ENCODE measurements at regions not wholly inside any gene's neighbourhood (a gene's known extent, or its start where the extent isn't known, plus 50 kb on each side); places are given as distances from the start of the nearest gene placed in this dataset.

DNA sequence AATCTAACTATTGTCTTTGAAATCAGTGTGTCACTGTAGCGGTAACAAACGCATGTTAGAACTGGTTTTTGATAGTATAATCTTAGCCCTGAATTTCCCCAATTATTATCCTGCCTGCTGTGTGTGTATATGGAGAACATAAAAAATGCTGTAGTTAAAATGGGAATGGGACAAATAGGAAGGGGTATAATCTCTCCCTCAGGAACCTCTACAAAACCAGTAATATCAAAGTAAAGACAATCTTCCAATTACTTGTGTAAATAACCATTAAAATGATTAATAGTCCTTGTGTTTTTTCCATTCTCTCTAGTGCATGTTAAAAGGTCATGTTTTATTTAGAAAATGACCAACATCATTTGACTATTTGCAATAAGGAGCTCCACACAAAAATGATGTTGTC, 200.1 kb upstream of the TMTC1 start:
- no CpG with 5 or more reads among the region's 2 CpGs for WGBS (ENCODE audit: insufficient coverage)
- no peak overlapping the region for H3K27ac Mint-ChIP-seq
- H3K9ac ChIP-seq (ENCODE audit: low read length) = no peak overlapping the region
- H2AFZ ChIP-seq (ENCODE audit: insufficient read depth, low read depth, low read length, poor library complexity, severe bottlenecking) = no peak overlapping the region
- no peaks in the 10 kb centered on the region for H3K79me2 ChIP-seq (ENCODE audit: control insufficient read depth, insufficient read depth, low read length)
- no peaks in the 10 kb centered on the region for H4K20me1 ChIP-seq (ENCODE audit: control insufficient read depth, insufficient read depth, low read length, poor library complexity, severe bottlenecking)
- H3K27me3 ChIP-seq (replicated peaks in 1 of 4; ENCODE audit: control extremely low read depth in 1 of 4, control insufficient read depth in 3 of 4, insufficient read depth in 4 of 4, low read length in 3 of 4) = no peaks in the 10 kb centered on the region
- no peaks in the 10 kb centered on the region for H3K36me3 ChIP-seq (replicated peaks in 1 of 2; ENCODE audit: control extremely low read depth in 1 of 2, control insufficient read depth in 1 of 2, extremely low read depth in 1 of 2, insufficient read depth in 2 of 2, low read length in 1 of 2)
- no peaks in the 10 kb centered on the region for H3K4me1 ChIP-seq (ENCODE audit: control insufficient read depth in 2 of 2, insufficient read depth in 2 of 2, low read length in 2 of 2)
- H3K27me3 Mint-ChIP-seq = no peaks in the 10 kb centered on the region
- DNase-seq (no peak), ATAC-seq (ENCODE audit: low read depth) (no peak)
- H3K4me3 Mint-ChIP-seq = no peak overlapping the region
- H3K4me3 ChIP-seq (ENCODE audit: control extremely low read depth in 1 of 5, extremely low read depth in 1 of 5, insufficient read depth in 1 of 5, low read depth in 2 of 5, low read length in 4 of 5) = no peak overlapping the region
- no peak overlapping the region for H3K4me2 ChIP-seq (replicated peaks; ENCODE audit: low read depth, low read length, poor library complexity, severe bottlenecking)
- POLR2A ChIA-PET = no interaction called here
- H3K27ac ChIP-seq (ENCODE audit: low read length in 2 of 2) = no peak overlapping the region
- H3K9me3 Mint-ChIP-seq (ENCODE audit: insufficient read depth) = no peaks in the 10 kb centered on the region
- intact Hi-C loops (cut with micrococcal nuclease) = no loop called here
- no peaks in the 10 kb centered on the region for H3K9me3 ChIP-seq (ENCODE audit: control extremely low read depth in 1 of 3, control insufficient read depth in 2 of 3, insufficient read depth in 1 of 3, low read length in 2 of 3)
- H3K4me1 Mint-ChIP-seq = no peaks in the 10 kb centered on the region
- TF ChIP-seq, protein P1, sequence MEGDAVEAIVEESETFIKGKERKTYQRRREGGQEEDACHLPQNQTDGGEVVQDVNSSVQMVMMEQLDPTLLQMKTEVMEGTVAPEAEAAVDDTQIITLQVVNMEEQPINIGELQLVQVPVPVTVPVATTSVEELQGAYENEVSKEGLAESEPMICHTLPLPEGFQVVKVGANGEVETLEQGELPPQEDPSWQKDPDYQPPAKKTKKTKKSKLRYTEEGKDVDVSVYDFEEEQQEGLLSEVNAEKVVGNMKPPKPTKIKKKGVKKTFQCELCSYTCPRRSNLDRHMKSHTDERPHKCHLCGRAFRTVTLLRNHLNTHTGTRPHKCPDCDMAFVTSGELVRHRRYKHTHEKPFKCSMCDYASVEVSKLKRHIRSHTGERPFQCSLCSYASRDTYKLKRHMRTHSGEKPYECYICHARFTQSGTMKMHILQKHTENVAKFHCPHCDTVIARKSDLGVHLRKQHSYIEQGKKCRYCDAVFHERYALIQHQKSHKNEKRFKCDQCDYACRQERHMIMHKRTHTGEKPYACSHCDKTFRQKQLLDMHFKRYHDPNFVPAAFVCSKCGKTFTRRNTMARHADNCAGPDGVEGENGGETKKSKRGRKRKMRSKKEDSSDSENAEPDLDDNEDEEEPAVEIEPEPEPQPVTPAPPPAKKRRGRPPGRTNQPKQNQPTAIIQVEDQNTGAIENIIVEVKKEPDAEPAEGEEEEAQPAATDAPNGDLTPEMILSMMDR (IDR thresholded peaks at IDR 0.05) = no peak
- no peak for TF ChIP-seq EZH2 (IDR thresholded peaks at IDR 0.05; ENCODE audit: borderline replicate concordance, insufficient read depth, low read depth, low read length, poor library complexity, severe bottlenecking)
- CTCF ChIA-PET = no interaction called here

DNA sequence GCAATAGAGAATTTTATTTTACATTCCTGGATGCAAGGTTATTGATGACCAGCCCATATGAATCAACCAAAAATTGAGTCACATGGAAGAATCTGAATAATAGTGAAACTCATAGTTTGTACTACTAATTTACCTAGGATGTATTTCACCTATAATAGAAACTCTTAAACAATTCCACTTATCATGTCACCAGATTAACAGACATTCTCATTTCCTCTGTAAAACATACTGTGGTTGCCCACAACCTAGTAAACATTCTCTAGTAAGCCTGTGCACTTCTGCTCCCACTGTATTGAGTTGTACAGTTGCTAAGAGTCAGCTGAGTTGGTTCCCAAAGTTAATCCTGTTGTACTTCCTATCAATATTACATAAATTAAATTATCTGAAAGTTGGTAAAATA, 196.6 kb upstream of the TMTC1 start:
- TF ChIP-seq, protein P1 (IDR thresholded peaks at IDR 0.05) = no peak
- no peak for TF ChIP-seq EZH2 (IDR thresholded peaks at IDR 0.05; ENCODE audit: borderline replicate concordance, insufficient read depth, low read depth, low read length, poor library complexity, severe bottlenecking)
- H3K9me3 Mint-ChIP-seq (ENCODE audit: insufficient read depth) = no peaks in the 10 kb centered on the region
- POLR2A ChIA-PET = no interaction called here
- Histone ChIP-seq H3K79me2 (ENCODE audit: control insufficient read depth, insufficient read depth, low read length) (no peaks in the 10 kb centered on the region), H3K4me2 (replicated peaks; ENCODE audit: low read depth, low read length, poor library complexity, severe bottlenecking) (no peak overlapping the region), H3K4me1 (ENCODE audit: control insufficient read depth in 2 of 2, insufficient read depth in 2 of 2, low read length in 2 of 2) (no peaks in the 10 kb centered on the region), H3K4me3 (ENCODE audit: control extremely low read depth in 1 of 5, extremely low read depth in 1 of 5, insufficient read depth in 1 of 5, low read depth in 2 of 5, low read length in 4 of 5) (no peak overlapping the region), H3K9ac (ENCODE audit: low read length) (no peak overlapping the region), H3K27ac (ENCODE audit: low read length in 2 of 2) (no peak overlapping the region), H3K36me3 (replicated peaks in 1 of 2; ENCODE audit: control extremely low read depth in 1 of 2, control insufficient read depth in 1 of 2, extremely low read depth in 1 of 2, insufficient read depth in 2 of 2, low read length in 1 of 2) (no peaks in the 10 kb centered on the region), H3K9me3 (ENCODE audit: control extremely low read depth in 1 of 3, control insufficient read depth in 2 of 3, insufficient read depth in 1 of 3, low read length in 2 of 3) (no peaks in the 10 kb centered on the region), H2AFZ (ENCODE audit: insufficient read depth, low read depth, low read length, poor library complexity, severe bottlenecking) (no peak overlapping the region), H3K27me3 (replicated peaks in 1 of 4; ENCODE audit: control extremely low read depth in 1 of 4, control insufficient read depth in 3 of 4, insufficient read depth in 4 of 4, low read length in 3 of 4) (no peaks in the 10 kb centered on the region), H4K20me1 (ENCODE audit: control insufficient read depth, insufficient read depth, low read length, poor library complexity, severe bottlenecking) (no peaks in the 10 kb centered on the region)
- CTCF ChIA-PET = no interaction called here
- H3K27me3 Mint-ChIP-seq = no peaks in the 10 kb centered on the region
- H3K27ac Mint-ChIP-seq = no peak overlapping the region
- H3K4me3 Mint-ChIP-seq = no peak overlapping the region
- DNase-seq (no peak), ATAC-seq (ENCODE audit: low read depth) (no peak)
- intact Hi-C loops (cut with micrococcal nuclease) = no loop called here
- no peaks in the 10 kb centered on the region for H3K4me1 Mint-ChIP-seq
